ENCODE measurements at regions not wholly inside any gene's neighbourhood (a gene's known extent, or its start where the extent isn't known, plus 50 kb on each side); places are given as distances from the start of the nearest gene placed in this dataset.

- no peak for DNase-seq (ENCODE audit: extremely low spot score)
- no peak for TF ChIP-seq HDGF (IDR thresholded peaks at IDR 0.05; ENCODE audit: borderline replicate concordance)
- TF ChIP-seq CTBP1 (IDR thresholded peaks at IDR 0.05; ENCODE audit: borderline replicate concordance): no peak
- TF ChIP-seq LEF1 (IDR thresholded peaks at IDR 0.05; ENCODE audit: borderline replicate concordance): no peak
- no peak for TF ChIP-seq L3MBTL2 (conservative IDR thresholded peaks at IDR 0.05)
- no peak for TF ChIP-seq TARDBP (IDR thresholded peaks at IDR 0.05)
- TF ChIP-seq SUZ12 (IDR thresholded peaks at IDR 0.05): no peak
- TF ChIP-seq ELF4 (IDR thresholded peaks at IDR 0.05): no peak
- TF ChIP-seq FOXM1 (IDR thresholded peaks at IDR 0.05; ENCODE audit: borderline replicate concordance): no peak
- no peak for TF ChIP-seq ZNF384 (IDR thresholded peaks at IDR 0.05)
- no peak for TF ChIP-seq BHLHE40 (IDR thresholded peaks at IDR 0.05; ENCODE audit: borderline replicate concordance)
- TF ChIP-seq FOXK2 (IDR thresholded peaks at IDR 0.05): no peak
- TF ChIP-seq ARNT (IDR thresholded peaks at IDR 0.05): no peak
- no peak for TF ChIP-seq FOXA1 (IDR thresholded peaks at IDR 0.05)
- no peak for TF ChIP-seq NFRKB (IDR thresholded peaks at IDR 0.05)
- no peak for TF ChIP-seq PKNOX1 (IDR thresholded peaks at IDR 0.05)
- no peak for TF ChIP-seq SP1 (IDR thresholded peaks at IDR 0.05)
- ChIA-PET POLR2A (no interaction called here), CTCF (no interaction called here)
Measured at GRCh38 chr2:137809252-137809651, 155.0 kb upstream of the HNMT start.

GRCh38 chr2:137809837-137810236 is 154.4 kb upstream of the HNMT start:
- POLR2A ChIA-PET: no interaction called here
- CTCF ChIA-PET: no interaction called here
- no peak for DNase-seq (ENCODE audit: extremely low spot score)
- TF ChIP-seq ARNT (IDR thresholded peaks at IDR 0.05) (no peak), L3MBTL2 (conservative IDR thresholded peaks at IDR 0.05) (no peak), CTBP1 (IDR thresholded peaks at IDR 0.05; ENCODE audit: borderline replicate concordance) (no peak), NFRKB (IDR thresholded peaks at IDR 0.05) (no peak), ZNF384 (IDR thresholded peaks at IDR 0.05) (no peak), ELF4 (IDR thresholded peaks at IDR 0.05) (no peak), FOXA1 (IDR thresholded peaks at IDR 0.05) (no peak), LEF1 (IDR thresholded peaks at IDR 0.05; ENCODE audit: borderline replicate concordance) (no peak), SP1 (IDR thresholded peaks at IDR 0.05) (no peak), SUZ12 (IDR thresholded peaks at IDR 0.05) (no peak), FOXM1 (IDR thresholded peaks at IDR 0.05; ENCODE audit: borderline replicate concordance) (no peak), BHLHE40 (IDR thresholded peaks at IDR 0.05; ENCODE audit: borderline replicate concordance) (no peak), HDGF (IDR thresholded peaks at IDR 0.05; ENCODE audit: borderline replicate concordance) (no peak), TARDBP (IDR thresholded peaks at IDR 0.05) (no peak), PKNOX1 (IDR thresholded peaks at IDR 0.05) (no peak), FOXK2 (IDR thresholded peaks at IDR 0.05) (no peak)

GRCh38 chr2:137812517-137812916 is 151.8 kb upstream of the HNMT start:
- CTCF ChIA-PET: no interaction called here
- no peak for DNase-seq (ENCODE audit: extremely low spot score)
- TF ChIP-seq PKNOX1 (IDR thresholded peaks at IDR 0.05) (no peak), HDGF (IDR thresholded peaks at IDR 0.05; ENCODE audit: borderline replicate concordance) (no peak), SUZ12 (IDR thresholded peaks at IDR 0.05) (no peak)
- POLR2A ChIA-PET: no interaction called here

GRCh38 chr2:137813176-137813575 is 151.1 kb upstream of the HNMT start:
- no peak for TF ChIP-seq CTBP1 (IDR thresholded peaks at IDR 0.05; ENCODE audit: borderline replicate concordance)
- TF ChIP-seq FOXK2 (IDR thresholded peaks at IDR 0.05): no peak
- no peak for TF ChIP-seq LEF1 (IDR thresholded peaks at IDR 0.05; ENCODE audit: borderline replicate concordance)
- TF ChIP-seq SUZ12 (IDR thresholded peaks at IDR 0.05): no peak
- no peak for TF ChIP-seq NFRKB (IDR thresholded peaks at IDR 0.05)
- no peak for TF ChIP-seq ARNT (IDR thresholded peaks at IDR 0.05)
- TF ChIP-seq ZNF384 (IDR thresholded peaks at IDR 0.05): no peak
- TF ChIP-seq L3MBTL2 (conservative IDR thresholded peaks at IDR 0.05): no peak
- no peak for TF ChIP-seq FOXA1 (IDR thresholded peaks at IDR 0.05)
- no peak for TF ChIP-seq TARDBP (IDR thresholded peaks at IDR 0.05)
- TF ChIP-seq ELF4 (IDR thresholded peaks at IDR 0.05): no peak
- no peak for TF ChIP-seq SP1 (IDR thresholded peaks at IDR 0.05)
- TF ChIP-seq HDGF (IDR thresholded peaks at IDR 0.05; ENCODE audit: borderline replicate concordance): no peak
- ChIA-PET POLR2A (no interaction called here), CTCF (no interaction called here)
- DNase-seq (ENCODE audit: extremely low spot score): no peak

GRCh38 chr2:137817058-137817457 is 147.2 kb upstream of the HNMT start:
- DNase-seq (ENCODE audit: extremely low spot score): no peak
- TF ChIP-seq TARDBP (IDR thresholded peaks at IDR 0.05) (no peak), LEF1 (IDR thresholded peaks at IDR 0.05; ENCODE audit: borderline replicate concordance) (no peak), PKNOX1 (IDR thresholded peaks at IDR 0.05) (no peak), FOXM1 (IDR thresholded peaks at IDR 0.05; ENCODE audit: borderline replicate concordance) (no peak), SP1 (IDR thresholded peaks at IDR 0.05) (no peak), CTBP1 (IDR thresholded peaks at IDR 0.05; ENCODE audit: borderline replicate concordance) (no peak), ZNF384 (IDR thresholded peaks at IDR 0.05) (no peak), SUZ12 (IDR thresholded peaks at IDR 0.05) (no peak), ELF4 (IDR thresholded peaks at IDR 0.05) (no peak), L3MBTL2 (conservative IDR thresholded peaks at IDR 0.05) (no peak), HDGF (IDR thresholded peaks at IDR 0.05; ENCODE audit: borderline replicate concordance) (no peak)
- POLR2A ChIA-PET: no interaction called here
- CTCF ChIA-PET: no interaction called here

GRCh38 chr2:137823196-137823595 is 141.1 kb upstream of the HNMT start:
- ChIA-PET POLR2A (no interaction called here), CTCF (interaction anchor here (0.6 kb wide), 1 partner anchor 16 kb away, joined by 4 read pairs; no protein-coding TSS in a partner anchor)
- no peak for TF ChIP-seq SP1 (IDR thresholded peaks at IDR 0.05)
- TF ChIP-seq ZNF384 (IDR thresholded peaks at IDR 0.05): no peak
- TF ChIP-seq LEF1 (IDR thresholded peaks at IDR 0.05; ENCODE audit: borderline replicate concordance): no peak
- no peak for TF ChIP-seq HDGF (IDR thresholded peaks at IDR 0.05; ENCODE audit: borderline replicate concordance)
- TF ChIP-seq CTBP1 (IDR thresholded peaks at IDR 0.05; ENCODE audit: borderline replicate concordance): no peak
- TF ChIP-seq L3MBTL2 (conservative IDR thresholded peaks at IDR 0.05): no peak
- TF ChIP-seq BHLHE40 (IDR thresholded peaks at IDR 0.05; ENCODE audit: borderline replicate concordance): no peak
- TF ChIP-seq ARNT (IDR thresholded peaks at IDR 0.05): no peak
- TF ChIP-seq PKNOX1 (IDR thresholded peaks at IDR 0.05): no peak
- TF ChIP-seq FOXM1 (IDR thresholded peaks at IDR 0.05; ENCODE audit: borderline replicate concordance): no peak
- no peak for TF ChIP-seq TARDBP (IDR thresholded peaks at IDR 0.05)
- TF ChIP-seq ELF4 (IDR thresholded peaks at IDR 0.05): no peak
- no peak for DNase-seq (ENCODE audit: extremely low spot score)
